ENCODE measurements at regions not wholly inside any gene's neighbourhood (a gene's known extent, or its start where the extent isn't known, plus 50 kb on each side); places are given as distances from the start of the nearest gene placed in this dataset.
A peak's percentile ranks its signal among the peaks of the same experiment; 100 is the strongest.
"Not testable (repeated sequence)": the region's sequence is repeated elsewhere in the genome, so short reads cannot be mapped to it uniquely, and the experiment has no call there.

GRCh38 chr16:80909720-80910119, 97.0 kb downstream of the CMC2 start:
- no peaks in the 10 kb centered on the region for H3K4me1 ChIP-seq
- H3K9me3 ChIP-seq, result peaks cover 0 to 5% (median 0%) of the 10 kb centered on the region in 3 donors
- DNase-seq, result no peak
- H3K36me3 ChIP-seq, result no peaks in the 10 kb centered on the region
- no peak overlapping the region for H3K27ac ChIP-seq
- H3K4me3 ChIP-seq, result no peak overlapping the region
- TF ChIP-seq CTCF (IDR thresholded peaks at IDR 0.05), result no peak
- H3K27me3 ChIP-seq, result peaks cover 0 to 3% of the 10 kb centered on the region in 2 donors
- intact Hi-C loops (cut with DNase I; ENCODE audit: low total_unique reads), result no loop called here

- intact Hi-C loops (cut with DNase I; ENCODE audit: low total_unique reads); H3K36me3 ChIP-seq; H3K27me3 ChIP-seq; H3K9me3 ChIP-seq; H3K4me1 ChIP-seq; DNase-seq; H3K27ac ChIP-seq; H3K4me3 ChIP-seq: not testable (repeated sequence)
These were observed 100.5 kb downstream of the CMC2 start for GRCh38 chr16:80906169-80906568.

GRCh38 chr16:80903616-80904015, 99.2 kb upstream of the CDYL2 start:
- no peaks in the 10 kb centered on the region for H3K27me3 ChIP-seq
- no peak overlapping the region for H3K4me3 ChIP-seq
- TF ChIP-seq CTCF (IDR thresholded peaks at IDR 0.05), result no peak
- no peaks in the 10 kb centered on the region for H3K9me3 ChIP-seq
- intact Hi-C loops (cut with DNase I; ENCODE audit: low total_unique reads), result no loop called here
- no peaks in the 10 kb centered on the region for H3K36me3 ChIP-seq
- DNase-seq, result no peak
- no peak overlapping the region for H3K27ac ChIP-seq
- peaks cover 0 to 15% (median 11%) of the 10 kb centered on the region in 4 donors for H3K4me1 ChIP-seq

GRCh38 chr16:80902306-80903110, 98.1 kb upstream of the CDYL2 start:
- H3K4me3 ChIP-seq, result no peak overlapping the region
- intact Hi-C loops (cut with DNase I; ENCODE audit: low total_unique reads), result no loop called here
- no peak for DNase-seq
- no peaks in the 10 kb centered on the region for H3K36me3 ChIP-seq
- no peaks in the 10 kb centered on the region for H3K9me3 ChIP-seq
- H3K27me3 ChIP-seq, result no peaks in the 10 kb centered on the region
- H3K4me1 ChIP-seq, result peaks cover 0 to 15% (median 11%) of the 10 kb centered on the region in 4 donors
- no peak for TF ChIP-seq CTCF (IDR thresholded peaks at IDR 0.05)
- no peak overlapping the region for H3K27ac ChIP-seq

- intact Hi-C loops (cut with DNase I; ENCODE audit: low total_unique reads), result loop anchor here (2.0 kb wide), 1 partner anchor 32 kb away; no protein-coding TSS in a partner anchor
- Histone ChIP-seq H3K27me3 (no peaks in the 10 kb centered on the region), H3K27ac (peak overlapping the region; percentile 56 to 74), H3K9me3 (no peaks in the 10 kb centered on the region), H3K4me3 (peak overlapping the region; percentile 14 to 38), H3K36me3 (no peaks in the 10 kb centered on the region), H3K4me1 (peaks cover 0 to 15% (median 11%) of the 10 kb centered on the region in 4 donors)
- DNase-seq, result no peak
- no peak for TF ChIP-seq CTCF (IDR thresholded peaks at IDR 0.05)
These were observed 96.2 kb upstream of the CDYL2 start for GRCh38 chr16:80900593-80900954.

- intact Hi-C loops (cut with DNase I; ENCODE audit: low total_unique reads), result loop anchor here (2.0 kb wide), 1 partner anchor 33 kb away; no protein-coding TSS in a partner anchor
- no peak for TF ChIP-seq CTCF (IDR thresholded peaks at IDR 0.05)
- H3K36me3 ChIP-seq, result no peaks in the 10 kb centered on the region
- peak overlapping the region; percentile 14 to 38 for H3K4me3 ChIP-seq
- no peaks in the 10 kb centered on the region for H3K9me3 ChIP-seq
- peak; percentile 89 to 97 for DNase-seq
- peak overlapping the region; percentile 56 to 74 for H3K27ac ChIP-seq
- no peaks in the 10 kb centered on the region for H3K27me3 ChIP-seq
- H3K4me1 ChIP-seq, result peaks cover 0 to 15% (median 11%) of the 10 kb centered on the region in 4 donors
These were observed 95.6 kb upstream of the CDYL2 start for GRCh38 chr16:80899809-80900592.
